ENCODE measurements at regions not wholly inside any gene's neighbourhood (a gene's known extent, or its start where the extent isn't known, plus 50 kb on each side); places are given as distances from the start of the nearest gene placed in this dataset.

DNA sequence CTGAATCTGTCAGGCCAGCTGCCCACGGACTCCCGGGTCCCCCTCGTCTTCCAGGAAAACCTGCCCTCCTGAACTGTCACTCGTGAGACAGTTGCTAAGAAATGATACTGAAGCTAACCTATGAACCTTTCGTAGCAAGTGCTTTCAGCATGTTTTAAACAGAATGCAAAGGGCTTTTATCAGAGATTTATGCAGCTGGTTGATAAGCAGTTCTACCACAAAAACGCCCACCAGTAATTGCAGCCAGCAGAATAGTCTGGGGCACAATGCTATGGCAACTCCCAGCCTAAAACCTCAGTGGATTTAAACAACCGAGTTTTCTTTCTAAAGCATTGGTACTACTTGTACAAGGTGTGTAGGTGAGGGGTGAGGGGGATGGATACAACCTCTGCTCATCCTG lies 97.5 kb downstream of the IRX2 start:
- H4K20me1 ChIP-seq (ENCODE audit: control insufficient read depth, insufficient read depth, low read depth, low read length), result no peaks in the 10 kb centered on the region
- H3K9me2 ChIP-seq (replicated peaks; ENCODE audit: control insufficient read depth, low read length), result no peaks in the 10 kb centered on the region
- no peaks in the 10 kb centered on the region for H3K36me3 ChIP-seq (ENCODE audit: control insufficient read depth, low read length)
- no peak for TF ChIP-seq EZH2phosphoT487 (IDR thresholded peaks at IDR 0.05; ENCODE audit: borderline replicate concordance, low read length)
- TF ChIP-seq, protein P1, sequence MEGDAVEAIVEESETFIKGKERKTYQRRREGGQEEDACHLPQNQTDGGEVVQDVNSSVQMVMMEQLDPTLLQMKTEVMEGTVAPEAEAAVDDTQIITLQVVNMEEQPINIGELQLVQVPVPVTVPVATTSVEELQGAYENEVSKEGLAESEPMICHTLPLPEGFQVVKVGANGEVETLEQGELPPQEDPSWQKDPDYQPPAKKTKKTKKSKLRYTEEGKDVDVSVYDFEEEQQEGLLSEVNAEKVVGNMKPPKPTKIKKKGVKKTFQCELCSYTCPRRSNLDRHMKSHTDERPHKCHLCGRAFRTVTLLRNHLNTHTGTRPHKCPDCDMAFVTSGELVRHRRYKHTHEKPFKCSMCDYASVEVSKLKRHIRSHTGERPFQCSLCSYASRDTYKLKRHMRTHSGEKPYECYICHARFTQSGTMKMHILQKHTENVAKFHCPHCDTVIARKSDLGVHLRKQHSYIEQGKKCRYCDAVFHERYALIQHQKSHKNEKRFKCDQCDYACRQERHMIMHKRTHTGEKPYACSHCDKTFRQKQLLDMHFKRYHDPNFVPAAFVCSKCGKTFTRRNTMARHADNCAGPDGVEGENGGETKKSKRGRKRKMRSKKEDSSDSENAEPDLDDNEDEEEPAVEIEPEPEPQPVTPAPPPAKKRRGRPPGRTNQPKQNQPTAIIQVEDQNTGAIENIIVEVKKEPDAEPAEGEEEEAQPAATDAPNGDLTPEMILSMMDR (IDR thresholded peaks at IDR 0.05; ENCODE audit: low read depth, low read length, poor library complexity, severe bottlenecking), result no peak
- H3F3A ChIP-seq (ENCODE audit: control insufficient read depth, insufficient read depth), result no peaks in the 10 kb centered on the region
- no peak overlapping the region for H3K4me3 ChIP-seq (ENCODE audit: low read length)
- H3K4me1 ChIP-seq (ENCODE audit: control insufficient read depth, low read length), result no peaks in the 10 kb centered on the region
- no peak overlapping the region for H3K27ac ChIP-seq (ENCODE audit: low read depth, low read length)
- H3K4me2 ChIP-seq (ENCODE audit: low read length), result no peak overlapping the region
- H3K9me3 ChIP-seq (ENCODE audit: control insufficient read depth, insufficient read depth, low read length), result peaks cover 4% of the 10 kb centered on the region; the same call in 1 of the 2 replicates
- no peaks in the 10 kb centered on the region for H3K79me2 ChIP-seq (ENCODE audit: control insufficient read depth, low read length)
- no peaks in the 10 kb centered on the region for H3K27me3 ChIP-seq (ENCODE audit: control insufficient read depth, low read length)

DNA sequence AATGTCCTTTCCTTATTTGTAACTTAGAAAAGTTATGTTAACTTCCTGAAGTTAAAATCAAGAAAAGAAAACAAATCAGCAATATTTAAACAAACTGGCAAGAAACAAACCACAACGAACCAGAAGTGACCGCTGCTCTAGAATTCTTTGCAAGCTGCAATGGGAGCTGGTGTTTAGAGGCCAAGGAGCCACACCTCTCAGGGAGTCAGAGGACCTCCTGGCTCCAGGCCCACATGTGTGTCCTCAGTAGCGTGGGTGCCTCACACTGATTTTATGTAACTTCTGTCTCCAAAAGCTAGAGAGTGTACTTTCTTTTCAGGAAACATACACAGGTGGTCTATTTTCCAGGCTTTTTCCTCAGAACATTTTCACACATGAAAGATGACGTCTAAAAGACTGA lies 100.4 kb downstream of the IRX2 start:
- Histone ChIP-seq H3K36me3 (ENCODE audit: control insufficient read depth, low read length) (no peaks in the 10 kb centered on the region), H3K4me3 (ENCODE audit: low read length) (no peak overlapping the region), H3K27me3 (ENCODE audit: control insufficient read depth, low read length) (no peaks in the 10 kb centered on the region), H4K20me1 (ENCODE audit: control insufficient read depth, insufficient read depth, low read depth, low read length) (no peaks in the 10 kb centered on the region), H3K27ac (ENCODE audit: low read depth, low read length) (no peak overlapping the region), H3F3A (ENCODE audit: control insufficient read depth, insufficient read depth) (no peaks in the 10 kb centered on the region), H3K9me2 (replicated peaks; ENCODE audit: control insufficient read depth, low read length) (no peaks in the 10 kb centered on the region), H3K4me1 (ENCODE audit: control insufficient read depth, low read length) (no peaks in the 10 kb centered on the region), H3K9me3 (ENCODE audit: control insufficient read depth, insufficient read depth, low read length) (peaks cover 4% of the 10 kb centered on the region; the same call in 1 of the 2 replicates), H3K79me2 (ENCODE audit: control insufficient read depth, low read length) (no peaks in the 10 kb centered on the region), H3K4me2 (ENCODE audit: low read length) (no peak overlapping the region)
- TF ChIP-seq, protein P1 (IDR thresholded peaks at IDR 0.05; ENCODE audit: low read depth, low read length, poor library complexity, severe bottlenecking), result no peak
- no peak for TF ChIP-seq EZH2phosphoT487 (IDR thresholded peaks at IDR 0.05; ENCODE audit: borderline replicate concordance, low read length)

DNA sequence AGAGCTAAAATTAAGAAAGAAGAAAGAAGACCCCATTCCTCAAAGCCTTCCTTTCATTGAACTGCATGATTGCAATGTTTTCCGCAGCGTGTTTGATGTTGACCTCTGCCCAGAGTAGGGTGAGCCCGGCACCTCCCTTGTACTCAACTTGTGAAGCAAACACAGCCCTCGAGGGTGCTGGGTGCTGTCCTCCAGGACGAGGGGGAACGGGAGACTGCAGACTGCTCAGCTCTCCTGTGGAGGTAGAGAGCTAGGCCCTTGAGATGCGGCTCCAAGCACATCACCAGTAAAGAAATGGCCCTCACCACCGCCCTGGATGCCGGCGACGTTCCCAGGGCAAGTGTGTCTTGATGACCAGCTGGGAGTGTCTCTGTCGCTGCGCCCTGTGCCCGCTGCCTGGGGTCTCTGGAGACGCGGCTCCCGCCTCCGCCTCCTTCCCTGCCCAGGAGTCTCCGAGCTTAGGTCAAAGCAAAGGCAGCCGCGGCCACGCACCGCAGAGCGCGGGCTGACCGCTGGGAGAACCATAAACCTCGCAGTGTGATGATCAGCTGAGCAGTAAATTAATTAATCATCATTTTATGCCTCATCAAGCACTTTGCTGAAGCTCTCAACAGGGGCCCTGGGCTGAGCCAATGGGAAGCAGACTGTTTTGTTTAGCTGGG lies 108.7 kb downstream of the IRX2 start:
- Histone ChIP-seq H3K36me3 (ENCODE audit: control insufficient read depth, low read length) (no peaks in the 10 kb centered on the region), H3F3A (ENCODE audit: control insufficient read depth, insufficient read depth) (no peaks in the 10 kb centered on the region), H3K9me2 (replicated peaks; ENCODE audit: control insufficient read depth, low read length) (no peaks in the 10 kb centered on the region), H3K27me3 (ENCODE audit: control insufficient read depth, low read length) (no peaks in the 10 kb centered on the region), H3K9me3 (ENCODE audit: control insufficient read depth, insufficient read depth, low read length) (peaks cover 31% of the 10 kb centered on the region; the same call in 1 of the 2 replicates), H3K79me2 (ENCODE audit: control insufficient read depth, low read length) (no peaks in the 10 kb centered on the region), H3K27ac (ENCODE audit: low read depth, low read length) (no peak overlapping the region), H3K4me3 (ENCODE audit: low read length) (no peak overlapping the region), H4K20me1 (ENCODE audit: control insufficient read depth, insufficient read depth, low read depth, low read length) (no peaks in the 10 kb centered on the region), H3K4me1 (ENCODE audit: control insufficient read depth, low read length) (no peaks in the 10 kb centered on the region), H3K4me2 (ENCODE audit: low read length) (no peak overlapping the region)
- TF ChIP-seq EZH2phosphoT487 (IDR thresholded peaks at IDR 0.05; ENCODE audit: borderline replicate concordance, low read length), result no peak
- TF ChIP-seq, protein P1 (IDR thresholded peaks at IDR 0.05; ENCODE audit: low read depth, low read length, poor library complexity, severe bottlenecking), result no peak

Measured in DOHH2 (cell line).